HepG2 (cell line): ENCODE measurements at regions not wholly inside any gene's neighbourhood (a gene's known extent, or its start where the extent isn't known, plus 50 kb on each side); places are given as distances from the start of the nearest gene placed in this dataset.

Source experiments
- CHD4 ChIP-seq: fragments of 200-600 bp; sonication (generic); IDR thresholded peaks from 2 replicates; pipeline ENCODE4 v1.7.0; 2017; ENCODE audit warnings: mild to moderate bottlenecking, low read length, borderline replicate concordance
- FIP1L1 ChIP-seq: fragments of 200-400 bp; formaldehyde crosslinking; IDR thresholded peaks from 2 replicates; pipeline ENCODE4 v1.6.1; 2018; ENCODE audit warnings: low read depth, mild to moderate bottlenecking, low read length, moderate library complexity, borderline replicate concordance; ENCODE audit not compliant: insufficient read depth
- GABPB1 ChIP-seq: IDR thresholded peaks from 2 replicates; pipeline ENCODE4 v1.6.1; 2016; ENCODE audit warnings: mild to moderate bottlenecking, missing genetic modification reagents, moderate library complexity, missing compliant biosample characterization
- GATA4 ChIP-seq: sonication (generic); IDR thresholded peaks from 2 replicates; pipeline ENCODE4 v1.6.1; 2016; ENCODE audit warnings: antibody characterized with exemption, low read depth, borderline replicate concordance
- HBP1 ChIP-seq: IDR thresholded peaks from 2 replicates; pipeline ENCODE4 v1.6.1; 2016; ENCODE audit warnings: low read depth, control low read depth
- IRF2 ChIP-seq: IDR thresholded peaks from 2 replicates; pipeline ENCODE4 v1.6.1; 2018; ENCODE audit warnings: missing genetic modification reagents, missing compliant biosample characterization
- MED8 ChIP-seq: sonication (generic); formaldehyde crosslinking; IDR thresholded peaks from 2 replicates; pipeline ENCODE4 v1.8.1; 2023; ENCODE audit warnings: mild to moderate bottlenecking, missing genetic modification reagents; ENCODE audit not compliant: insufficient replicate concordance
- MZF1 ChIP-seq: sonication (generic); formaldehyde crosslinking; IDR thresholded peaks from 2 replicates; pipeline ENCODE4 v1.8.1; 2023; ENCODE audit warnings: mild to moderate bottlenecking, missing genetic modification reagents, borderline replicate concordance
- NR2F6 ChIP-seq, 2 experiments: IDR thresholded peaks; 2 replicates each; pipeline ENCODE4 v1.6.1; 2016; ENCODE audit warnings: antibody characterized with exemption in 1 of 2, mild to moderate bottlenecking in 1 of 2
- PCBP1 ChIP-seq: fragments of 200-400 bp; formaldehyde crosslinking; IDR thresholded peaks from 2 replicates; pipeline ENCODE4 v1.6.1; 2017; ENCODE audit warnings: mild to moderate bottlenecking, low read depth, low read length, borderline replicate concordance
- RERE ChIP-seq: IDR thresholded peaks from 2 replicates; pipeline ENCODE4 v1.6.1; 2016; ENCODE audit warnings: low read depth, missing genetic modification reagents, missing compliant biosample characterization
- SOX5 ChIP-seq: IDR thresholded peaks from 2 replicates; pipeline ENCODE4 v1.6.1; 2016; ENCODE audit warnings: borderline replicate concordance
- TBX2 ChIP-seq: sonication (generic); formaldehyde crosslinking; IDR thresholded peaks from 2 replicates; pipeline ENCODE4 v1.5.0; 2020; ENCODE audit warnings: missing genetic modification reagents, mild to moderate bottlenecking, borderline replicate concordance
- ZBTB43 ChIP-seq: sonication (generic); formaldehyde crosslinking; conservative IDR thresholded peaks from 2 replicates; pipeline ENCODE4 v1.4.0; 2020; ENCODE audit warnings: missing genetic modification reagents
- ZNF282 ChIP-seq: fragments of 450-650 bp; IDR thresholded peaks from 2 replicates; pipeline ENCODE4 v1.6.1; 2018; ENCODE audit not compliant: partially characterized antibody
- ZNF672 ChIP-seq: sonication (generic); formaldehyde crosslinking; IDR thresholded peaks from 2 replicates; pipeline ENCODE4 v1.8.1; 2022; ENCODE audit warnings: missing genetic modification reagents
- ZNF691 ChIP-seq: sonication (generic); formaldehyde crosslinking; IDR thresholded peaks from 2 replicates; pipeline ENCODE4 v1.4.0; 2020; ENCODE audit warnings: missing genetic modification reagents, low read depth, mild to moderate bottlenecking, borderline replicate concordance
- ZNF720 ChIP-seq: sonication (generic); formaldehyde crosslinking; IDR thresholded peaks from 2 replicates; pipeline ENCODE4 v1.4.0; 2020; ENCODE audit warnings: missing genetic modification reagents
- ZNF792 ChIP-seq: IDR thresholded peaks from 2 replicates; pipeline ENCODE4 v1.6.1; 2016
- TF ChIP-seq, protein P1 (sequence below): sonication (generic); formaldehyde crosslinking; IDR thresholded peaks from 2 replicates; pipeline ENCODE4 v1.4.0; 2020; ENCODE audit warnings: low read depth, mild to moderate bottlenecking, missing genetic modification reagents

- TF ChIP-seq, protein P1, sequence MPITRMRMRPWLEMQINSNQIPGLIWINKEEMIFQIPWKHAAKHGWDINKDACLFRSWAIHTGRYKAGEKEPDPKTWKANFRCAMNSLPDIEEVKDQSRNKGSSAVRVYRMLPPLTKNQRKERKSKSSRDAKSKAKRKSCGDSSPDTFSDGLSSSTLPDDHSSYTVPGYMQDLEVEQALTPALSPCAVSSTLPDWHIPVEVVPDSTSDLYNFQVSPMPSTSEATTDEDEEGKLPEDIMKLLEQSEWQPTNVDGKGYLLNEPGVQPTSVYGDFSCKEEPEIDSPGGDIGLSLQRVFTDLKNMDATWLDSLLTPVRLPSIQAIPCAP, result no peak
- TF ChIP-seq IRF2 (CRISPR knock-in tag) (no peak), CHD4 (no peak), PCBP1 (no peak), NR2F6 (IDR thresholded peaks at IDR 0.05) (0 out of 2 replicates have a peak, but pooled peaks have one; percentile 11), NR2F6 (CRISPR knock-in tag; IDR thresholded peaks at IDR 0.05) (0 out of 2 replicates have a peak, but pooled peaks have one; percentile 18), ZNF672 (CRISPR knock-in tag) (no peak), ZNF691 (CRISPR knock-in tag) (no peak), ZNF792 (CRISPR knock-in tag) (no peak), SOX5 (CRISPR knock-in tag) (no peak), ZNF720 (no peak), MED8 (CRISPR knock-in tag) (no peak), HBP1 (CRISPR knock-in tag) (no peak), FIP1L1 (no peak), MZF1 (CRISPR knock-in tag) (no peak), GABPB1 (CRISPR knock-in tag) (no peak), GATA4 (no peak), ZBTB43 (CRISPR knock-in tag) (no peak), RERE (no peak), TBX2 (CRISPR knock-in tag) (0 out of 2 replicates have a peak, but pooled peaks have one; percentile 19), ZNF282 (no peak)
Measured at GRCh38 chr16:80418517-80419355, 122.1 kb upstream of the DYNLRB2 start (continued).
